ENCODE measurements at regions not wholly inside any gene's neighbourhood (a gene's known extent, or its start where the extent isn't known, plus 50 kb on each side); places are given as distances from the start of the nearest gene placed in this dataset.
"Not testable (repeated sequence)": the region's sequence is repeated elsewhere in the genome, so short reads cannot be mapped to it uniquely, and the experiment has no call there.

DNA sequence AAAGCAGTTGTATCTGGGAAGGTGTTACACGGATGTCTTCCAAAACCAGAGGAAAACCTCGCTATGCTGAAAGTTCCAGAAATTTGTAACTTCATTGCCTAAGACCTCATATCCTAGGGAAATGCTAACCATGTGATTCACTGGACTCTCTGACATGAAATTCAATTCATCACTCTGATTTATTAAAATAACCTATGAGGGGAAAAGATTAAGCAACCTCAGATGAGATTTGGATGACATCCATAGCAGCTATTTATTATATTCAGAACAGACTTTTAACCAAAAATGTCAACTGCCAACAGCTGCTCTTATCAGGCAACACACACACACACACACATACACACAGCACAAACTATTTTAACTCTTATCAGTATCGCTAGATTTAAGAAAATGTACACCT is 1006.4 kb upstream of the CTNND2 start:
- in situ Hi-C loops (cut with HindIII; ENCODE audit: low sequenced_read_pairs), result no loop called here

DNA sequence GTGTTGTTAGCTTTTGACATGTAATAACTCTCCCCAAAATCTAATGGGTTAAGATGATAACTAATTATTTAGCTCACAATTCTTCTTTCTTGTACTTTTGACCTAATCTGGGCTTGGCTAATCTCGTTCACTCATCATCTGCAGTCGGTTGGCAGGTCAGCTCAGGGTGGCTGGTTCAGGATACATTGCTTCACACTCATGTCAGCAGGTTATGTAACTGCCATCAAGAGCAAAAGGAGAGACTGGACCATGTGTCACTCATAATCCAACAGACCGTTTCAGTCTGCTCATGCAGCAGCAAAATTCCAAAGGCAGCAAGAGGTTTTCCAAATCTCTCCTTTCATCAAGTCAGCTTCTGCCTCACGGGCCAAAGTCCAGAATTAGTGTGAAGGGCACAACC is 998.4 kb upstream of the CTNND2 start:
- in situ Hi-C loops (cut with HindIII; ENCODE audit: low sequenced_read_pairs), result no loop called here

DNA sequence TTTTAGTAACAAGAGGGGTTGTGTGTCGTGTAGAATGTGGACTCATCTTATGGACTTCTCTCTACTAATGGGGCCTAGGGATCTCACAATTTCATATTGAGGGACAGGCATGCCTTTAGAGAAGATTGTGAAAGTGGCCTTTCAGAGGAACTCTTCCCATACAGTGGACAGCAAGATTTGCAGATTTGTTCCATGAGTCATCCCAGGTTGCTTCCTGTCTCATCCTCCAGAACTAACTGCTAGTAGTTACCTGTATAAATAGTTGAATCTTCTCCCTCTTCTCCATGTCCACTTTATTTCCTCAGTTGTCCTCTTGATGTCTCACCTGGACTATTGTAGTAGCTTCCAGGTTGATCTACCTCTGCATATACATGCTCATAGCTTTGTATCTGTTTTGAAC is 997.5 kb upstream of the CTNND2 start:
- in situ Hi-C loops (cut with HindIII; ENCODE audit: low sequenced_read_pairs), result no loop called here

DNA sequence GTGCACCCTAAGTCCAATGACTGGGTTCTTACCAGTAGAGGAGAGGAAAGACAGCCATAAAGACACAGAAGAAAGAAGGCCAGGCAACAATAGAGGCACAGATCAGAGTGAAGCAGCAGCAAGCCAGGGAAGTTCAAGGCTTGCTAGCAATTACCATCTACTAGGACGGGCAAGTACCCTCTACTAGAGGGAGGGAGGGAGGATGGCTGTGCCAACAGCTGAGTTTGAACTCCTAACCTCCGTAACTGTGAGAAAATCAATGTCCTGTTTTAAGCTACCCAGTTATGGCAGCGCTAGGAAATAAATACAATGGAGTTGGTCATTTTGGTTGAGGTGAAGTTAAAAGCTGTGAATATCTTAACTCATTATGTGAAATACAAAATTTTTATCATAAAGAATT is 991.8 kb upstream of the CTNND2 start:
- in situ Hi-C loops (cut with HindIII; ENCODE audit: low sequenced_read_pairs), result no loop called here

DNA sequence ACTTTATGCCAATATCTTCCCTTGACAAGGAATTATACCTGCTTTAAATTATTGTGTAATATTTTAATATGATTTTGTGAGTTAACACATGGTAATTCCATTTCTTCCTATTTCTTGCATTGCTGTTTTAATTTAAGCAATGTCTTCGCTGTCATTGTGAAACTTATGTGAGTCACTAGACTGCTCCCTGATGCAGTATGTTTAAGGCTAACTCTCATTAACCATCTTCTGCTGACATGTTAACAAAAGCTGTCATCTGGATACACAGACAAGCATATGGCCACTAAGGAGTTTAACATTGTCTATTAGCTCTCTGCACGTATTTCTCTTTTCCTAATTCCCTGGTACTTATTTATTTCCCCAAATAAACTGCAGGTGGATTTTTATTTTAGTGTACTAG is 980.8 kb upstream of the CTNND2 start:
- in situ Hi-C loops (cut with HindIII; ENCODE audit: low sequenced_read_pairs), result no loop called here

DNA sequence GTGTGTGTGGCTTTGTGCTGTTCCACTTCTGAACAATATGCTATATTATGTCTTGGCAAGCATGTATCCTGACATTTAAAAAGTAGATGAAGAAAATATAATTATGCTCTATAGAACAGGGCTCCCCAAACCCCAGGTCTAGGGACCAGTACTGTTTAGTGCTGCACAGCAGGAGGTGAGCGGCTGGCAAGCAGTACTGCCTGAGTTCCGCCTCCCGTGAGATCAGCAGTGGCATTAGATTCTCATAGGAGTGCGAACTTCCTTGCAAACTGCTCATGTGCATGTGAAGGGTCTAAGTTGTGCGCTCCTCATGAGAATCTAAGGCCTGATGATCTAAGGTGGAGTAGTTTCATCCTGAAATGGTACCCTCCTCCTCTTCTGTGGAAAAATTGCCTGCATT is 979.1 kb upstream of the CTNND2 start:
- in situ Hi-C loops (cut with HindIII; ENCODE audit: low sequenced_read_pairs), result no loop called here

DNA sequence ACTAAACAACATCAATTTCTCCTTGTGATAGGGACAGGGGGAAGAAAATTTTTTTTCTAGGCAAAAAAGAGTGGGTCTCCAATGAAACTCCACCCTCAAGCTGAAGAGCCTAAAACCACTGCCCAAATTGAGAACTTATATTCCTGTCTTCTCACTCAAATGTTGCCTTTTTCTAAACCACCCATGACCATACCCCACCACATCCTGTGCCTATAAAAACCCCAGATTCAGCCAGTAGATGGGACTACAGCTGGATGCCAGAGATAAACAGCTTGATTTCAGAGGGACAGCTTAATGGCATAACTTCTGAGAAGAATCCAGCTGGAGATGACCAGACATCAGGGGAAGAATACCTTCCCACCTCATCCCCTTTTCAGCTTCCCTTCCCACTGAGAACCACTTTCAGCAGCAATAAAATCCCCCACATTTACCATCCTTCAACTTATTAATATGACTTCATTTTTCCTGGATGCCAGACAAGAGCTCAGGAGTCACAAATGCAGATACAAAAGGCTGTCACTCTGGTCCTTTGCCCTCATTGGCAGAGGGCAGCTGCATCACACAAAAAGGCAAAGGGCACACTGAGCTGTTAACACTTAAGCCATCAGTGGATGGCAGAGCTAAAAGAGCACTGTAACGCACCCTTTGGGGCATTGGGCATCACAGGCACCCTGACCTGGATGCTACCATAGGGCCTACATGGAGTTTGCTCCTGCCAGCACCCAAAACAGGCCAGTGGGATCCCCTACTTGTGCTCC is 972.5 kb upstream of the CTNND2 start:
- in situ Hi-C loops (cut with HindIII; ENCODE audit: low sequenced_read_pairs), result no loop called here

DNA sequence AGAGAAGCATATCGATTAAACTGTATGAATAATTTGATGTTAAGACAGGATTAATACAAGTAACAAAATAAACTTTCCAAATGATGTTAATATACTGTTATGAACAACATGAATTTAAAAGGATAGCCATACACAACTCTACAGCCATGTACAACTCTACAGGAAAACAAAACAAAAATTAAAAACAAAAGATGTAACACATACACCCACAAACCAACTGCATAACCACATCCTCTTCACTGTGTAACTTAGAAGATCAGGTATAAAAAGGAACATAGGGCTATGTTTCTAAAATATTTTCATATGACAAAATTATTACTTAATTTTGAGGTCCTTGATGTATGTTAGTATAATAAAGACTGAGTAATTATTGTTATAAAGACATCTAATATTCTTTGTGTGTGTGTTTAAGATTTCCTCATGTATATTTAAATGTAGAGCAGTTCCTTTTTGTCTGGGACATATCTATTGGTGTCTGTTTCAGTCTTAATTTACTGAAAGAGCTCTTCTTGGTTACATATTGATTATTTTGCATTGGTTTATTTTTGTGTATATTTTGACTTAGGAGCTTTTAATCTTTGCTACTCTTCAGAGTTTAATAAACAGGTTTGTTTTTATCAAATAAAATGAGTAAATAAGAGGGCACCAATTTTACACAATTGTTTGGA is 966.8 kb upstream of the CTNND2 start:
- in situ Hi-C loops (cut with HindIII; ENCODE audit: low sequenced_read_pairs), result no loop called here

DNA sequence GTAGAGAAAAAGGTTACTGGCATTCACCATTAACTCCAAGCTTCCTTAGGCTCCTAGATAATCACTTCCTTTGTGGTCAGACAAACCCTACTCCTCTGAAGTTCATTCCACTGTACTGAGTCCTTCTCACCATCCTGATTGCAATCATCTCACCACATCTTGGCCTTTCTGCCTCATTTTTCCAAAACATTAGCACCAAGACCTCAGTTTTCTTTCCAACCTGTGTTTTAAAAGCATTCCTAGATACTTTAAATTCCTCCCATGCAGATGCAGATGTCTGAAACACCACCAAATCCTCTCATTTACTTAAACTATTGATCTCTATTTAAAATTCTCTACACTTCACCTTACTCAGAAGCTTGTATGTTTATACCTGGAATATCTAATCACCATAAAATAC is 961.3 kb upstream of the CTNND2 start:
- in situ Hi-C loops (cut with HindIII; ENCODE audit: low sequenced_read_pairs), result no loop called here

DNA sequence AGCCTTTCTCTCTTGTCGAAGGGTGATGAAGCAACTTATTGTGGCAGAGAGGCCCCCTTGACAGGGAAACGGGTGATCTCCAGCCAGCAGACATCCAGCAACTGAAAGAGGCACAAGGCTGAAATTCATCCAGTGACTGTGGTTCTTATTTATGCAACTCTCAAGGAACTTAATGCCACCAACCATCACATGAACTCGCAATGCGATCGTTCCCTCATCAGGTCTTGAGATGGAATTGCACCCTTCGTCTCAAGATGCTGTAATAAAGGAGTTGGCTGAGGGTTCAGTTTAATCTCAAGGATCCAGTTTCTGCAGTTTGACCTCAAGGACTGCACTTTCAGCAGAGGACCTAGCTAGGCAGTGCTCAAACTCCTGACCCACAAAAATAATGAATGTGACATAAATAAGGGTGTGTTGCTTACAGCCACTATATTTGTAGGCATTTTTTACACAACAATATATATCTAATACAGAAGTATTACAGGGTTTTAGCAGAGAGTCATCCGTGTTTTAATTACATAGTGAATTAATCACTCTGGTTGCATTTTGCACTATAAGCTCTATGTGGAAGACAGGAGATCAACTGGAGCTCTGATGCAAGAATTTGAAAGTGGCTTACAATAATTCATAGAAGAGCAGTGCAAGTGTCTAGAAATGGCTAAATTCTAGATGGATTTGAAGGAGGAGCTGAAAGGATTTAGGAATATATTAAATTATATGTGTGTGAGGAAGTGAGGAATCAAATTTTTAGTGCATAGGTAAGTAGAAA is 957.8 kb upstream of the CTNND2 start:
- in situ Hi-C loops (cut with HindIII; ENCODE audit: low sequenced_read_pairs), result no loop called here

DNA sequence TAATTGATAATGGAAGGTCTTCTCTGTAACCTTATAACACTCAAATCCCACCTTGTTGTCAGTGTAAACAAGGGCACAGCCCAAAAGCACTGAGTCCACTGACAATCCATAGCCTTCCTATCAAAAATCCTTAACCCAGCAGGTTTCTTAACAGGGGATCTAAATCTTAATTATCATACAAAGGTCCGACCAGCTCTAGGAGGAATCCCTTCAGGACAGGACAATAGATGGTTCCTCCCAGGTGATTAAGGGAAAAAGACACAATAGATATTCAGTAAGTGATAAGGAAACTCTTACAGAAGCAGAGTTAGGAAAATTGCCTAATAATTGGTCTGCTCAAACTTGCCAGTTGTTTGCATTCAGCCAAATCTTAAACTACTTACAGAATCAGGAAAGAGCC is 951.9 kb upstream of the CTNND2 start:
- in situ Hi-C loops (cut with HindIII; ENCODE audit: low sequenced_read_pairs), result not testable (repeated sequence)

DNA sequence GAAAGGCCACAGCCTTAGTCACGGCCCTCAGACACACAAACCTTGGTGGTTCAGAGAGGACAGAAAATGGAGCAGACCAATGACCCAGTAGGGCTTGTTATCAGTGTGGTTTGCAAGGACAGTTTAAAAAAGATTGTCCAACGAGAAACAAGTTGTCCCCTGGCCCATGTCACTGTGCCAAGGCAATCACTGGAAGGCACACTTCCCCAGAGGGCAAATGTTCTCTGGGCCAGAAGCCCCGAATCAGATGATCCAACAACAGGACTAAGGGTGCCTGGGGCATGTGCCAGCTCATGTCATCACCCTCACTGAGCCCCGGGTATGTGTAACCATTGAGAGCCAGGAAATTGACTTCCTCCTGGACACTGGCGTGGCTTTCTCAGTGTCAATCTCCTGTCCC is 950.1 kb upstream of the CTNND2 start:
- in situ Hi-C loops (cut with HindIII; ENCODE audit: low sequenced_read_pairs), result no loop called here

DNA sequence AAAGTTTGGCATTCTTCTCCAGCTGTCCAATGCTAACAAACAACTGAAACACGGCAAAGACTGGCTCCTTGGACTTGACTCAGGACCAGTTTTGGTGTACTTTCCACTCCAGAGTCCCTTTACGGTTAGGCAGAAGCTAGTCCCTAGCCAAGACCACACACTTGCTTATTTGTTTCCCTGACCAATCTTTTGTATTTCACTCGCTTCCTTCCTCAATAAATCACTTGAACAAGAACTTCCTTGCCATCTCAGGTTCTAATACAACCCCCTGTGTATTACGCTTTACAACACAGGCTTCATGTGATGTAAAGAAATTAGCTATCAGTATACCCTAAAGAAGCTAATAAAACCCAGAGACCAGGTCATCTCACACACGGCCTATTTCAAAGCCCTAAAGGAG is 947.5 kb upstream of the CTNND2 start:
- in situ Hi-C loops (cut with HindIII; ENCODE audit: low sequenced_read_pairs), result no loop called here

DNA sequence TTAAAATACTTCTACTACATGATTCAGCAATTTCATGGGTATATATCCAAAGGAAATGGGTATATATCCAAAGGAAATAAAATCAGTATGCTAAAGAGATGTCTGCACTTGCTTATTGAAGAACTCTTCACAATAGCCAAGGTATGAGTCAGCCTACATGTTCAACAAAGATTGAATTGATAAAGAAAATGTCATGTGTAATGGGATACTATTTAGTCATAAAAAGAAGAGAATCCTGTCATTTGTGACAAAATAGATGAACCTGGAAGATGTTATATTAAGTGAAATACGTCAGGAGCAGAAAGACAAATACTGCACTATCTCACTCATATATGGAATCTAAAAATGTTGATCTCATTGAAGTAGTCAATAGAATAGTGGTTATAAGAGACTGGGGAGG is 944.5 kb upstream of the CTNND2 start:
- in situ Hi-C loops (cut with HindIII; ENCODE audit: low sequenced_read_pairs), result no loop called here

DNA sequence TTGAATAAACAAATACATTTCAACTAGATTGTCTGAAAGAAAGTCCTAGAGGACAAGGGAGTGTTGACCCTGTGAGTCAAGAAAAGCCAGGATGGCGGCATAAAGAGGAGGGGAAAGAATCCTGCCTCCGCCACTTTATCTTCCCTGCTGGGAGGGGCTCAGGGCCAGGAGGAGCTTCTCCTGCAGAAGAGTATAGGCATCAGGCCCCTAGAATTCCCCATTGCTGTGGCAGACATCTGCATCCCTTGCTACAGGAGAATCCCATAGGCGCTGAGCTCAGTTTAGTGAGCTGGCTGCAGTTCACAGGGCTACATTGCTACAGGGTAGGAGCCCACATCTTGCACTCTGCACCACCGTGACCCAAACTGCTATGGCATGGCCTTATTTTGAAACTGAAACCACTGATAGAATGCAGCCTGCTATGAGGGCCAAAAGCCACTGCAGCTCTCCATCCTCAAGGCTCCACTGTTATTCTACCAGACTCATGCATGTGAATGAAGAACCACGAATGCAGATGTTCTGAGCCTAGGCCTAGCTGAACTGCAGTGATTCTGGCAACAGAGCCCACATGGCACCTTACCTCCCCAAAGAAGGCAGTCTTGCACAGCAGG is 941.4 kb upstream of the CTNND2 start:
- in situ Hi-C loops (cut with HindIII; ENCODE audit: low sequenced_read_pairs), result no loop called here

DNA sequence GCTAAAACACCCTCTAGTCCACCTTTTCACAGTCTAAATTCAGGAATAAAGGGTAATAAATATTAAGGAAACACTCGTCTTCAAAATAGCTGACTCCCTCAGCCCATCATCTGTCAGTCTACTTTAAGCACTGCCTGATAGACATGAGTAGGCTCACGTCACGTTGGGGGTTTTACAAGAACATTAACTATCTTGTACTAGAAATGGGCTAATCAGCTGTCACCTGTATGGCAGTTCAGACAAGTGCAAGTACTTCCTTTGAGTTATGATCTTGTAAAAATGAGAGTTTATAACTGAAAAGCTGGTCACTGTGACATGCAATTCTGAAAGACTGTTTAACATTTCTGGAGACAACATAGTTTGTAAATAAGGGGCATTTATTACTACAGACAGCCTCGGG is 936.7 kb upstream of the CTNND2 start:
- in situ Hi-C loops (cut with HindIII; ENCODE audit: low sequenced_read_pairs), result no loop called here

DNA sequence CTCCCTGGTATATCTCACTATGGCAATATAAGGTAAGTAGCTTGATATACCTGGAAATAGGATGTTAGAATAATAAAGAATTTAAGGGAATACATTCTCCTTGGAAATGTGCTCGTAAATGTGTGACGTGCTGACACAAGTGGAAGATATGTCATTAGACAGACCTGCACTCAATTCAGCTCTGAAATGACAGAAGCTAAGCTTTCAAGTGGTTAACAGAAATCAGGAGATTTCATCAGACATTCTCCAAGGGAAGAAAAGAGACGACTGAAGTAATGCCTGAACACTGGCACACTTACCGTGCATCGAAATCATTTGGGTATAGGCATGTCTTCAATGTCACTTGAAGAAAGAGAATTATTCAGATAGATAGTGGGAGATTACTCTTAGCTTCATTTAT is 933.3 kb upstream of the CTNND2 start:
- in situ Hi-C loops (cut with HindIII; ENCODE audit: low sequenced_read_pairs), result no loop called here

DNA sequence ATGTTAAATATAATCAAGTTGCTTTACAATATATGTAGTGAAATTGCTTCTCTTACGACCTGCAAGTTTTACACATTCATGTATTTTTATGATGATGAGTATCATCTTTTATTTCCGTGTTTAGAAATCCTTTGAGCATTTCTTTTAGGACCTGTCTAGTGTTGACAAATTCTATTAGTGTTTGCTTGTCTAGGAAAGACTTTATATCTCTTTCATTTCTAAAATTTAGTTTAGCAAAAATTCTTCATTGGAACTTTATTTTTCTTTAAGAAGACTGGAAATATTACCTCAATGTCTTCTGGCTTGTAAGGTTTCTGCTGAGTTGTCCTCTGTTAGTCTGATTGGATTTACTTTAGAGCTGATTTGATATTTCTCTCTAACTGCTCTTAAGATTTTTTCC is 920.9 kb upstream of the CTNND2 start:
- in situ Hi-C loops (cut with HindIII; ENCODE audit: low sequenced_read_pairs), result no loop called here

DNA sequence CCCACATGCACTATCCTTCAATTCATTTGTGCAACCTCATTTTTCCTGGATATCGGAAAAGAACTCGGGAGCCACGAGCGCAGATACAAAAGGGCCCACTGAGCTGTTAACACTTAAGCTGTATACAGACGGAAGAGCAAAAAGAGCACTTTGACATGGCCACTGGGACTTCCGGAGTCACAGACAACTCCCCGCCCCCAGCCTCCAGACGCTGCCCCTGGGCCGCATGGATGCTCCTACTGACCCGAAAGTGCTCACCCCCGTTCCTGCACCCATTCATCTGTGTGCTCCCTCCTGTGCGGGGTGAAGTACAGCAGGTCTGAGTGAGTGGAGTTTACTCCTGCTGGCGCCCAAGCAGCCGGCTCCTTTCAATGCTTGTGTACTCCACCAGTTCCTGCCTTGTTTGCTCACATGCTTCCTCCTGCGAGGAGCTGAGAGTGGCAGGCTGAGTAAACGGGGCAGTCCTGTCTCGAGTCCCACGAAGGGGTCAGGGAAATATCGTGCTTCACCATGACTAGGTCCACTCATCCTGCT is 901.0 kb upstream of the CTNND2 start:
- in situ Hi-C loops (cut with HindIII; ENCODE audit: low sequenced_read_pairs), result no loop called here

DNA sequence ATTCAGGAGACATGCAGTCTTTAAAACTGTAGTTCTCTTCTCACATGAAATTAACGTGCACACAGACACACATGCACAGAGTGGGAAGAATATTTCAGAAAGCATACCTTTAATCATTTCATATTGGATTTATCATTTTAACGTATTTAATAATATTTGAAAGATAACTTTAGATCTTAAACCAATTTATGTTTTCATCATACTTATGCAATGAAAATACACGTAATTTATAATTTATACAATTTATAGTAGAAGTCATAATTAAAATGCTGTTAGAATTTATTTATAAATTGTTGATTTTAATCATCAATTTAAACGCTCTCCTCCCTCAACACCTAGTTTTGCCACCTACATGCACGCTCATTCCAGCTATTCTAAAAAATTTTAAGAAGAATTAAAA is 894.9 kb upstream of the CTNND2 start:
- in situ Hi-C loops (cut with HindIII; ENCODE audit: low sequenced_read_pairs), result no loop called here

DNA sequence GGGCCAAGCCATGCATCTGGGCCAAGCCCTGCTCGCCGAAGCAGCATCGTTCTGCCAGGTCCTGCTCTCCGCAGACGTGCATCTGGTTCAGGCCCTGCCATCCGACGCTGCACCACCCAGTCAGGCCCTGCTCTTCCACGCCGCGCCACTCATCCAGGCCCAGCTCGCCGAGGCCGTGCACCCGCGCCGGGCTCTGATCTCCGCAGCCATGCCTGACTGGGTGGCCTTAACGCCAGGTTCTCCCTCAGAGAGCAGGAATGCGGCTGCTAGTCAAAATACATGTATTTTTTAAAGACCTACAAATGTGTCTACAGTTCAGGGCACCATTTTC is 891.1 kb upstream of the CTNND2 start:
- in situ Hi-C loops (cut with HindIII; ENCODE audit: low sequenced_read_pairs), result no loop called here

Measured in endothelial cell of hepatic sinusoid (primary cell).